Loucy (cell line): ENCODE measurements at regions not wholly inside any gene's neighbourhood (a gene's known extent, or its start where the extent isn't known, plus 50 kb on each side); places are given as distances from the start of the nearest gene placed in this dataset.

ENCODE experiments used
- EZH2phosphoT487 ChIP-seq: fragments of 200-600 bp; IDR thresholded peaks from 2 replicates; pipeline ENCODE4 v1.6.1; 2018; ENCODE audit warnings: antibody characterized with exemption, mild to moderate bottlenecking, moderate library complexity, borderline replicate concordance
- TF ChIP-seq, protein P1 (sequence below): fragments of 200-600 bp; sonication (generic); conservative IDR thresholded peaks from 2 replicates; pipeline ENCODE4 v1.5.1; 2014; ENCODE audit warnings: mild to moderate bottlenecking, antibody characterized with exemption, low read length

GRCh38 chr10:55820071-55820470 lies 541.0 kb downstream of the ZWINT start:
- TF ChIP-seq, protein P1, sequence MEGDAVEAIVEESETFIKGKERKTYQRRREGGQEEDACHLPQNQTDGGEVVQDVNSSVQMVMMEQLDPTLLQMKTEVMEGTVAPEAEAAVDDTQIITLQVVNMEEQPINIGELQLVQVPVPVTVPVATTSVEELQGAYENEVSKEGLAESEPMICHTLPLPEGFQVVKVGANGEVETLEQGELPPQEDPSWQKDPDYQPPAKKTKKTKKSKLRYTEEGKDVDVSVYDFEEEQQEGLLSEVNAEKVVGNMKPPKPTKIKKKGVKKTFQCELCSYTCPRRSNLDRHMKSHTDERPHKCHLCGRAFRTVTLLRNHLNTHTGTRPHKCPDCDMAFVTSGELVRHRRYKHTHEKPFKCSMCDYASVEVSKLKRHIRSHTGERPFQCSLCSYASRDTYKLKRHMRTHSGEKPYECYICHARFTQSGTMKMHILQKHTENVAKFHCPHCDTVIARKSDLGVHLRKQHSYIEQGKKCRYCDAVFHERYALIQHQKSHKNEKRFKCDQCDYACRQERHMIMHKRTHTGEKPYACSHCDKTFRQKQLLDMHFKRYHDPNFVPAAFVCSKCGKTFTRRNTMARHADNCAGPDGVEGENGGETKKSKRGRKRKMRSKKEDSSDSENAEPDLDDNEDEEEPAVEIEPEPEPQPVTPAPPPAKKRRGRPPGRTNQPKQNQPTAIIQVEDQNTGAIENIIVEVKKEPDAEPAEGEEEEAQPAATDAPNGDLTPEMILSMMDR: no peak
- no peak for TF ChIP-seq EZH2phosphoT487
